ENCODE measurements at regions not wholly inside any gene's neighbourhood (a gene's known extent, or its start where the extent isn't known, plus 50 kb on each side); places are given as distances from the start of the nearest gene placed in this dataset.
"Not testable (repeated sequence)": the region's sequence is repeated elsewhere in the genome, so short reads cannot be mapped to it uniquely, and the experiment has no call there.

- no peak for DNase-seq
Measured at GRCh38 chr7:67301667-67302066, 305.0 kb downstream of the TYW1 start.

GRCh38 chr7:67302113-67303039, 305.7 kb downstream of the TYW1 start:
- peak; percentile 100 for DNase-seq

GRCh38 chr7:67304846-67305245, 308.2 kb downstream of the TYW1 start:
- DNase-seq = not testable (repeated sequence)

GRCh38 chr7:67306331-67306730, 309.7 kb downstream of the TYW1 start:
- no peak for DNase-seq

GRCh38 chr7:67309764-67310549, 313.3 kb downstream of the TYW1 start:
- DNase-seq = no peak

- no peak for DNase-seq
Measured at GRCh38 chr7:67311901-67312300, 315.3 kb downstream of the TYW1 start.

- DNase-seq = no peak
Measured at GRCh38 chr7:67313213-67313612, 316.6 kb downstream of the TYW1 start.

- DNase-seq = not testable (repeated sequence)
Measured at GRCh38 chr7:67316902-67317301, 320.3 kb downstream of the TYW1 start.

- DNase-seq = not testable (repeated sequence)
Measured at GRCh38 chr7:67328257-67328656, 331.6 kb downstream of the TYW1 start.

- DNase-seq = not testable (repeated sequence)
Measured at GRCh38 chr7:67335165-67335564, 338.5 kb downstream of the TYW1 start.

- not testable (repeated sequence) for DNase-seq
Measured at GRCh38 chr7:67335663-67336062, 339.0 kb downstream of the TYW1 start.

GRCh38 chr7:67338545-67338944, 341.9 kb downstream of the TYW1 start:
- DNase-seq = not testable (repeated sequence)

- DNase-seq = no peak
Measured at GRCh38 chr7:67341153-67341768, 344.6 kb downstream of the TYW1 start.

GRCh38 chr7:67343114-67343513, 346.5 kb downstream of the TYW1 start:
- DNase-seq = no peak

GRCh38 chr7:67343572-67343971, 346.9 kb downstream of the TYW1 start:
- peak; percentile 27 for DNase-seq

GRCh38 chr7:67344481-67345193, 348.0 kb downstream of the TYW1 start:
- no peak for DNase-seq

GRCh38 chr7:67346126-67346525, 349.5 kb downstream of the TYW1 start:
- no peak for DNase-seq

GRCh38 chr7:67346876-67347275, 350.2 kb downstream of the TYW1 start:
- DNase-seq = no peak

- DNase-seq = no peak
Measured at GRCh38 chr7:67348171-67348570, 351.5 kb downstream of the TYW1 start.

GRCh38 chr7:67357653-67358052, 361.0 kb downstream of the TYW1 start:
- not testable (repeated sequence) for DNase-seq

- DNase-seq = not testable (repeated sequence)
Measured at GRCh38 chr7:67358316-67358715, 361.7 kb downstream of the TYW1 start.

- not testable (repeated sequence) for DNase-seq
Measured at GRCh38 chr7:67358738-67359137, 362.1 kb downstream of the TYW1 start.

GRCh38 chr7:67359900-67360299, 363.3 kb downstream of the TYW1 start:
- no peak for DNase-seq

All from NCI-H2171 (cell line).